HG02840 (cell line): ENCODE measurements at regions not wholly inside any gene's neighbourhood (a gene's known extent, or its start where the extent isn't known, plus 50 kb on each side); places are given as distances from the start of the nearest gene placed in this dataset.

Experiments used
- ATAC-seq: cut with Tn5 transposase; IDR thresholded peaks from one replicate; pipeline ENCODE4 v1.9.1; 2021; ENCODE audit warnings: mild to moderate bottlenecking, moderate library complexity, moderate number of reproducible peaks; ENCODE audit not compliant: unreplicated experiment, low FRiP score

- ATAC-seq: no peak
Observed at GRCh38 chr9:18327121-18327520, 146.8 kb upstream of the ADAMTSL1 start.

GRCh38 chr9:18330401-18331309 is 143.3 kb upstream of the ADAMTSL1 start:
- no peak for ATAC-seq

GRCh38 chr9:18331310-18331684 is 142.7 kb upstream of the ADAMTSL1 start:
- ATAC-seq: no peak

GRCh38 chr9:18331808-18332209 is 142.1 kb upstream of the ADAMTSL1 start:
- ATAC-seq: no peak

GRCh38 chr9:18333157-18333556 is 140.8 kb upstream of the ADAMTSL1 start:
- no peak for ATAC-seq

GRCh38 chr9:18335825-18336224 is 138.1 kb upstream of the ADAMTSL1 start:
- ATAC-seq: no peak

- no peak for ATAC-seq
Observed at GRCh38 chr9:18338042-18338441, 135.9 kb upstream of the ADAMTSL1 start.

- no peak for ATAC-seq
Observed at GRCh38 chr9:18343784-18344183, 130.2 kb upstream of the ADAMTSL1 start.

- ATAC-seq: no peak
Observed at GRCh38 chr9:18346745-18347144, 127.2 kb upstream of the ADAMTSL1 start.

- no peak for ATAC-seq
Observed at GRCh38 chr9:18347386-18348082, 126.4 kb upstream of the ADAMTSL1 start.

GRCh38 chr9:18348083-18348475 is 125.9 kb upstream of the ADAMTSL1 start:
- ATAC-seq: no peak

- no peak for ATAC-seq
Observed at GRCh38 chr9:18349530-18349929, 124.4 kb upstream of the ADAMTSL1 start.

GRCh38 chr9:18350036-18350435 is 123.9 kb upstream of the ADAMTSL1 start:
- ATAC-seq: no peak

- no peak for ATAC-seq
Observed at GRCh38 chr9:18350995-18351595, 122.9 kb upstream of the ADAMTSL1 start.

GRCh38 chr9:18352711-18353110 is 121.2 kb upstream of the ADAMTSL1 start:
- ATAC-seq: no peak

- no peak for ATAC-seq
Observed at GRCh38 chr9:18353473-18353872, 120.5 kb upstream of the ADAMTSL1 start.

- no peak for ATAC-seq
Observed at GRCh38 chr9:18357321-18357720, 116.6 kb upstream of the ADAMTSL1 start.

- no peak for ATAC-seq
Observed at GRCh38 chr9:18358325-18358724, 115.6 kb upstream of the ADAMTSL1 start.

- no peak for ATAC-seq
Observed at GRCh38 chr9:18359335-18359734, 114.6 kb upstream of the ADAMTSL1 start.

GRCh38 chr9:18360005-18360404 is 113.9 kb upstream of the ADAMTSL1 start:
- no peak for ATAC-seq

- no peak for ATAC-seq
Observed at GRCh38 chr9:18361646-18362045, 112.3 kb upstream of the ADAMTSL1 start.
